ENCODE measurements at regions not wholly inside any gene's neighbourhood (a gene's known extent, or its start where the extent isn't known, plus 50 kb on each side); places are given as distances from the start of the nearest gene placed in this dataset.

- Mint-ChIP-seq H3K36me3 (no peaks in the 10 kb centered on the region), H3K9me3 (peaks cover 0 to 4% (median 1%) of the 10 kb centered on the region in 7 donors), H3K27ac (no peak overlapping the region), H3K4me1 (no peaks in the 10 kb centered on the region), H3K27me3 (ENCODE audit: low read depth in 3 of 3) (peaks cover 0 to 4% (median 3%) of the 10 kb centered on the region in 3 donors), H3K4me3 (no peak overlapping the region)
- no peak for DNase-seq
- Histone ChIP-seq H2AFZ (ENCODE audit: insufficient read depth, low read depth, low read length, poor library complexity, severe bottlenecking) (no peak overlapping the region), H4K20me1 (ENCODE audit: insufficient read depth, low read length) (no peaks in the 10 kb centered on the region), H3K9me3 (replicated peaks in 1 of 2; ENCODE audit: control insufficient read depth in 1 of 2, insufficient read depth in 1 of 2, low read length in 2 of 2) (no peaks in the 10 kb centered on the region), H3K4me1 (ENCODE audit: control insufficient read depth in 1 of 2, insufficient read depth in 2 of 2, low read length in 2 of 2) (no peaks in the 10 kb centered on the region), H3K9ac (ENCODE audit: insufficient read depth, low read length, poor library complexity, severe bottlenecking) (no peak overlapping the region), H3K36me3 (replicated peaks in 1 of 2; ENCODE audit: control insufficient read depth in 1 of 2, insufficient read depth in 2 of 2, low read length in 2 of 2) (no peaks in the 10 kb centered on the region), H3K79me2 (ENCODE audit: insufficient read depth, low read length) (no peaks in the 10 kb centered on the region), H3K27me3 (ENCODE audit: control insufficient read depth in 2 of 2, insufficient read depth in 2 of 2, low read length in 2 of 2) (no peaks in the 10 kb centered on the region), H3K4me3 (replicated peaks in 1 of 3; ENCODE audit: low read depth in 2 of 3, low read length in 3 of 3) (no peak overlapping the region), H3K4me2 (replicated peaks; ENCODE audit: extremely low read depth, low read length, poor library complexity, severe bottlenecking) (no peak overlapping the region), H3K27ac (ENCODE audit: low read depth in 1 of 2, low read length in 2 of 2) (no peak overlapping the region)
- WGBS (ENCODE audit: insufficient coverage) = 76% methylated on average over 3 of the region's 7 CpGs
- intact Hi-C loops (cut with micrococcal nuclease) = no loop called here
- no peak for TF ChIP-seq CTCF (IDR thresholded peaks at IDR 0.05)
These were observed 814.1 kb upstream of the SALL3 start for GRCh38 chr18:78165525-78165924.

GRCh38 chr18:78168526-78168925 is 811.1 kb upstream of the SALL3 start:
- WGBS (ENCODE audit: insufficient coverage) = no CpG with 5 or more reads among the region's 1 CpG
- intact Hi-C loops (cut with micrococcal nuclease) = no loop called here
- no peak for TF ChIP-seq CTCF (IDR thresholded peaks at IDR 0.05)
- no peak for DNase-seq
- no peaks in the 10 kb centered on the region for H3K36me3 ChIP-seq (replicated peaks in 1 of 2; ENCODE audit: control insufficient read depth in 1 of 2, insufficient read depth in 2 of 2, low read length in 2 of 2)
- Mint-ChIP-seq H3K27me3 (ENCODE audit: low read depth in 3 of 3) (peaks cover 0 to 6% (median 4%) of the 10 kb centered on the region in 3 donors), H3K36me3 (no peaks in the 10 kb centered on the region), H3K9me3 (peaks cover 0 to 4% (median 2%) of the 10 kb centered on the region in 7 donors), H3K4me1 (no peaks in the 10 kb centered on the region), H3K4me3 (no peak overlapping the region), H3K27ac (no peak overlapping the region)
- H3K9me3 ChIP-seq (replicated peaks in 1 of 2; ENCODE audit: control insufficient read depth in 1 of 2, insufficient read depth in 1 of 2, low read length in 2 of 2) = no peaks in the 10 kb centered on the region
- H4K20me1 ChIP-seq (ENCODE audit: insufficient read depth, low read length) = no peaks in the 10 kb centered on the region
- H2AFZ ChIP-seq (ENCODE audit: insufficient read depth, low read depth, low read length, poor library complexity, severe bottlenecking) = no peak overlapping the region
- H3K27me3 ChIP-seq (ENCODE audit: control insufficient read depth in 2 of 2, insufficient read depth in 2 of 2, low read length in 2 of 2) = no peaks in the 10 kb centered on the region
- no peaks in the 10 kb centered on the region for H3K4me1 ChIP-seq (ENCODE audit: control insufficient read depth in 1 of 2, insufficient read depth in 2 of 2, low read length in 2 of 2)
- no peak overlapping the region for H3K4me2 ChIP-seq (replicated peaks; ENCODE audit: extremely low read depth, low read length, poor library complexity, severe bottlenecking)
- no peak overlapping the region for H3K27ac ChIP-seq (ENCODE audit: low read depth in 1 of 2, low read length in 2 of 2)
- H3K4me3 ChIP-seq (replicated peaks in 1 of 3; ENCODE audit: low read depth in 2 of 3, low read length in 3 of 3) = no peak overlapping the region
- no peaks in the 10 kb centered on the region for H3K79me2 ChIP-seq (ENCODE audit: insufficient read depth, low read length)
- H3K9ac ChIP-seq (ENCODE audit: insufficient read depth, low read length, poor library complexity, severe bottlenecking) = no peak overlapping the region
